ENCODE measurements at regions not wholly inside any gene's neighbourhood (a gene's known extent, or its start where the extent isn't known, plus 50 kb on each side); places are given as distances from the start of the nearest gene placed in this dataset.
"Not testable (repeated sequence)": the region's sequence is repeated elsewhere in the genome, so short reads cannot be mapped to it uniquely, and the experiment has no call there.

- DNase-seq (ENCODE audit: low spot score, unreplicated experiment); H3K27ac Mint-ChIP-seq; H3K27me3 Mint-ChIP-seq; H3K4me1 Mint-ChIP-seq (ENCODE audit: low read depth); H3K4me3 Mint-ChIP-seq (ENCODE audit: low read depth); H3K36me3 Mint-ChIP-seq (ENCODE audit: insufficient read depth); H3K9me3 Mint-ChIP-seq (ENCODE audit: low read depth): not testable (repeated sequence)
Observed at GRCh38 chr7:73203312-73203711, 105.3 kb downstream of the NSUN5 start.

- H3K36me3 Mint-ChIP-seq (ENCODE audit: insufficient read depth); H3K4me3 Mint-ChIP-seq (ENCODE audit: low read depth); H3K9me3 Mint-ChIP-seq (ENCODE audit: low read depth); H3K27me3 Mint-ChIP-seq; H3K27ac Mint-ChIP-seq; DNase-seq (ENCODE audit: low spot score, unreplicated experiment); H3K4me1 Mint-ChIP-seq (ENCODE audit: low read depth): not testable (repeated sequence)
Observed at GRCh38 chr7:73201264-73201663, 107.4 kb downstream of the NSUN5 start.

- not testable (repeated sequence) for H3K4me3 Mint-ChIP-seq (ENCODE audit: low read depth); H3K27me3 Mint-ChIP-seq; H3K36me3 Mint-ChIP-seq (ENCODE audit: insufficient read depth); H3K27ac Mint-ChIP-seq; H3K4me1 Mint-ChIP-seq (ENCODE audit: low read depth); H3K9me3 Mint-ChIP-seq (ENCODE audit: low read depth); DNase-seq (ENCODE audit: low spot score, unreplicated experiment)
Observed at GRCh38 chr7:73200518-73201099, 108.0 kb downstream of the NSUN5 start.

GRCh38 chr7:73193991-73194390 is 108.2 kb upstream of the SPDYE9 start:
- H3K4me3 Mint-ChIP-seq (ENCODE audit: low read depth); H3K27me3 Mint-ChIP-seq; H3K27ac Mint-ChIP-seq; H3K9me3 Mint-ChIP-seq (ENCODE audit: low read depth); H3K36me3 Mint-ChIP-seq (ENCODE audit: insufficient read depth); DNase-seq (ENCODE audit: low spot score, unreplicated experiment); H3K4me1 Mint-ChIP-seq (ENCODE audit: low read depth): not testable (repeated sequence)

GRCh38 chr7:73190483-73191155 is 104.8 kb upstream of the SPDYE9 start:
- not testable (repeated sequence) for H3K9me3 Mint-ChIP-seq (ENCODE audit: low read depth); H3K4me1 Mint-ChIP-seq (ENCODE audit: low read depth); H3K27me3 Mint-ChIP-seq; DNase-seq (ENCODE audit: low spot score, unreplicated experiment); H3K36me3 Mint-ChIP-seq (ENCODE audit: insufficient read depth); H3K4me3 Mint-ChIP-seq (ENCODE audit: low read depth); H3K27ac Mint-ChIP-seq

GRCh38 chr7:73188287-73188686 is 102.4 kb upstream of the SPDYE9 start:
- H3K9me3 Mint-ChIP-seq (ENCODE audit: low read depth); H3K27me3 Mint-ChIP-seq; H3K4me1 Mint-ChIP-seq (ENCODE audit: low read depth); H3K36me3 Mint-ChIP-seq (ENCODE audit: insufficient read depth); H3K4me3 Mint-ChIP-seq (ENCODE audit: low read depth); DNase-seq (ENCODE audit: low spot score, unreplicated experiment); H3K27ac Mint-ChIP-seq: not testable (repeated sequence)

GRCh38 chr7:73186589-73187309 is 100.9 kb upstream of the SPDYE9 start:
- not testable (repeated sequence) for H3K27me3 Mint-ChIP-seq; H3K9me3 Mint-ChIP-seq (ENCODE audit: low read depth); DNase-seq (ENCODE audit: low spot score, unreplicated experiment); H3K36me3 Mint-ChIP-seq (ENCODE audit: insufficient read depth); H3K4me3 Mint-ChIP-seq (ENCODE audit: low read depth); H3K4me1 Mint-ChIP-seq (ENCODE audit: low read depth); H3K27ac Mint-ChIP-seq

GRCh38 chr7:73176813-73177212 is 91.0 kb upstream of the SPDYE9 start:
- not testable (repeated sequence) for H3K4me3 Mint-ChIP-seq (ENCODE audit: low read depth)

GRCh38 chr7:73175322-73175721 is 89.5 kb upstream of the SPDYE9 start:
- not testable (repeated sequence) for H3K9me3 Mint-ChIP-seq (ENCODE audit: low read depth); H3K4me3 Mint-ChIP-seq (ENCODE audit: low read depth); H3K36me3 Mint-ChIP-seq (ENCODE audit: insufficient read depth); H3K27me3 Mint-ChIP-seq; H3K4me1 Mint-ChIP-seq (ENCODE audit: low read depth); DNase-seq (ENCODE audit: low spot score, unreplicated experiment); H3K27ac Mint-ChIP-seq

More at GRCh38 chr7:73176813-73177212, 91.0 kb upstream of the SPDYE9 start:
- not testable (repeated sequence) for H3K27ac Mint-ChIP-seq; DNase-seq (ENCODE audit: low spot score, unreplicated experiment); H3K9me3 Mint-ChIP-seq (ENCODE audit: low read depth); H3K27me3 Mint-ChIP-seq; H3K4me1 Mint-ChIP-seq (ENCODE audit: low read depth); H3K36me3 Mint-ChIP-seq (ENCODE audit: insufficient read depth)

GRCh38 chr7:73170902-73171301 is 85.1 kb upstream of the SPDYE9 start:
- H3K4me3 Mint-ChIP-seq (ENCODE audit: low read depth); H3K36me3 Mint-ChIP-seq (ENCODE audit: insufficient read depth); H3K9me3 Mint-ChIP-seq (ENCODE audit: low read depth); H3K27ac Mint-ChIP-seq; H3K4me1 Mint-ChIP-seq (ENCODE audit: low read depth); DNase-seq (ENCODE audit: low spot score, unreplicated experiment); H3K27me3 Mint-ChIP-seq: not testable (repeated sequence)

- H3K36me3 Mint-ChIP-seq (ENCODE audit: insufficient read depth); H3K9me3 Mint-ChIP-seq (ENCODE audit: low read depth); DNase-seq (ENCODE audit: low spot score, unreplicated experiment); H3K27ac Mint-ChIP-seq; H3K4me1 Mint-ChIP-seq (ENCODE audit: low read depth); H3K27me3 Mint-ChIP-seq; H3K4me3 Mint-ChIP-seq (ENCODE audit: low read depth): not testable (repeated sequence)
Observed at GRCh38 chr7:73170415-73170814, 84.6 kb upstream of the SPDYE9 start.

GRCh38 chr7:73166152-73166551 is 80.3 kb upstream of the SPDYE9 start:
- not testable (repeated sequence) for H3K4me3 Mint-ChIP-seq (ENCODE audit: low read depth); H3K27me3 Mint-ChIP-seq; H3K4me1 Mint-ChIP-seq (ENCODE audit: low read depth); H3K9me3 Mint-ChIP-seq (ENCODE audit: low read depth); H3K36me3 Mint-ChIP-seq (ENCODE audit: insufficient read depth); H3K27ac Mint-ChIP-seq; DNase-seq (ENCODE audit: low spot score, unreplicated experiment)

- H3K27ac Mint-ChIP-seq; H3K27me3 Mint-ChIP-seq; DNase-seq (ENCODE audit: low spot score, unreplicated experiment); H3K36me3 Mint-ChIP-seq (ENCODE audit: insufficient read depth); H3K4me3 Mint-ChIP-seq (ENCODE audit: low read depth); H3K4me1 Mint-ChIP-seq (ENCODE audit: low read depth); H3K9me3 Mint-ChIP-seq (ENCODE audit: low read depth): not testable (repeated sequence)
Observed at GRCh38 chr7:73162680-73163079, 76.8 kb upstream of the SPDYE9 start.

Data from progenitor cell of endocrine pancreas (in vitro differentiated cells).